ENCODE measurements at regions not wholly inside any gene's neighbourhood (a gene's known extent, or its start where the extent isn't known, plus 50 kb on each side); places are given as distances from the start of the nearest gene placed in this dataset.

DNA sequence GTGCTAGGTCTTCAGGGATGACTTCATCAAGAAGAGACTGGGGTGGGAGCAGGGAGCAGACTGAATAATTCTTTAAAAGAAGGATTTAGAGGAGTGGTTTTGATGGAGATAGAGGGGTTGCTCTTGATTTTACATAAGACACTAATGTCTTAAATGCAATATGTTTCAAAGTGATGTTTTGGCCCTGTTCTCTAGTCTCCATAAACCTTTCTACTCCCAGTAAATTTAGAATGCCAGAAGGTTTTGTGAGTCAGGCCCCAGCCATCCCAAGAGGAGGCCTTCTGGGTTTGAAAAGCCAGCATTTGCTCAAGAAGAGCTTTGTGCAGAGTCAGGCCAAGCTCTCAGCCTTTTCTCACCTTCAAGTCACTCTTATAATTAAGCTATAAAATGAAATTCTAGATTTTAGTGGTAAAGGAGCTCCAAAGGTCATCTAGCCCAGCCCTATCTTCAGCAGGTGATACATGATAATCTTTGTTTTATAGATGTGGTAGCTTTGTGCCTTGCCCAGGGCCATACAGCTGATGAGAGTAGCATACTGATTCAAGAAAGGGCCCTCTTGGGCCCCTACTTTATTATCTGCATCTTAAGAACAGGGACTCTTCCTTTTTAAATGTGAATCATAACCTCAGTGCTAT is 122.8 kb upstream of the MTNR1B start:
- no peak overlapping the region for H3K18ac ChIP-seq (ENCODE audit: extremely low read depth, low read length)
- no peak overlapping the region for H2BK5ac ChIP-seq (ENCODE audit: low read depth, low read length)
- no peaks in the 10 kb centered on the region for H3K79me2 ChIP-seq (ENCODE audit: control insufficient read depth in 1 of 2, insufficient read depth in 2 of 2, low read length in 2 of 2)
- H4K8ac ChIP-seq (ENCODE audit: extremely low read depth, insufficient read depth, low read length): no peak overlapping the region
- FAIRE-seq (no peak), DNase-seq (ENCODE audit: low read depth in 1 of 2, low spot score in 2 of 2) (no peak)
- H3K14ac ChIP-seq (ENCODE audit: insufficient read length): no peak overlapping the region
- no peak overlapping the region for H2AK5ac ChIP-seq (ENCODE audit: low read depth, low read length)
- no peak overlapping the region for H3K23ac ChIP-seq (ENCODE audit: insufficient read length)
- no peak overlapping the region for H4K91ac ChIP-seq (replicated peaks; ENCODE audit: insufficient read length, low read length)
- no peaks in the 10 kb centered on the region for H3K4me1 ChIP-seq (replicated peaks in 1 of 4; ENCODE audit: control insufficient read depth in 3 of 4, insufficient read depth in 4 of 4, low read length in 3 of 4)
- no peak overlapping the region for H3K4ac ChIP-seq (replicated peaks; ENCODE audit: insufficient read length, low read depth, low read length)
- peaks cover 0 to 2% of the 10 kb centered on the region in 2 experiments for H4K20me1 ChIP-seq (replicated peaks in 1 of 2; ENCODE audit: control insufficient read depth in 1 of 2, insufficient read depth in 2 of 2, low read length in 2 of 2)
- H3K27ac ChIP-seq (ENCODE audit: low read depth, low read length): no peak overlapping the region
- ChIA-PET POLR2A (ENCODE audit: partially characterized antibody) (no interaction called here), CTCF (ENCODE audit: partially characterized antibody) (interaction anchor here (0.7 to 2.4 kb wide), 6 partner anchors 8 to 166 kb away, joined by 3 to 10 read pairs (median 3); no protein-coding TSS in a partner anchor)
- H2BK120ac ChIP-seq (replicated peaks; ENCODE audit: low read depth, low read length): no peak overlapping the region
- no peak overlapping the region for H4K5ac ChIP-seq (ENCODE audit: insufficient read length, low read depth, low read length)
- no peak overlapping the region for H2AFZ ChIP-seq (ENCODE audit: low read length)
- no peak overlapping the region for H2BK15ac ChIP-seq (ENCODE audit: low read length)
- no peaks in the 10 kb centered on the region for H3K27me3 ChIP-seq (replicated peaks in 1 of 4; ENCODE audit: control insufficient read depth in 3 of 4, extremely low read depth in 1 of 4, insufficient read depth in 3 of 4, low read length in 3 of 4)
- no peaks in the 10 kb centered on the region for H3K79me1 ChIP-seq (ENCODE audit: low read depth, low read length)
- no peak overlapping the region for H3K56ac ChIP-seq (replicated peaks; ENCODE audit: insufficient read length, low read depth, low read length)
- no peak for TF ChIP-seq CHD2 (IDR thresholded peaks at IDR 0.05; ENCODE audit: low read length)
- TF ChIP-seq KDM5A (IDR thresholded peaks at IDR 0.05; ENCODE audit: low read length): no peak
- no peak for TF ChIP-seq PHF8 (conservative IDR thresholded peaks at IDR 0.05; ENCODE audit: low read depth, low read length)
- TF ChIP-seq, protein P1, sequence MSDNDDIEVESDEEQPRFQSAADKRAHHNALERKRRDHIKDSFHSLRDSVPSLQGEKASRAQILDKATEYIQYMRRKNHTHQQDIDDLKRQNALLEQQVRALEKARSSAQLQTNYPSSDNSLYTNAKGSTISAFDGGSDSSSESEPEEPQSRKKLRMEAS (IDR thresholded peaks at IDR 0.05): no peak
- no peak overlapping the region for H3K4me3 ChIP-seq (ENCODE audit: extremely low read depth in 1 of 4, insufficient read depth in 2 of 4, low read depth in 3 of 4, low read length in 4 of 4)
- H3K23me2 ChIP-seq (ENCODE audit: low read depth, low read length): no peaks in the 10 kb centered on the region
- H3K4me2 ChIP-seq (ENCODE audit: insufficient read depth in 1 of 2, low read depth in 2 of 2, low read length in 2 of 2): no peak overlapping the region
- peaks cover 0 to 2% (median 0%) of the 10 kb centered on the region in 4 experiments; a peak in 1 of 8 replicates for H3K36me3 ChIP-seq (ENCODE audit: control insufficient read depth in 2 of 4, insufficient read depth in 4 of 4, low read length in 3 of 4)
- no peaks in the 10 kb centered on the region for H3K9me3 ChIP-seq (ENCODE audit: insufficient read depth in 2 of 2, low read depth in 1 of 2, low read length in 1 of 2)
- no peak overlapping the region for H2BK20ac ChIP-seq (ENCODE audit: low read length)
- no peak overlapping the region for H3K9ac ChIP-seq (replicated peaks in 1 of 4; ENCODE audit: extremely low read depth in 1 of 4, low read depth in 3 of 4, low read length in 3 of 4)
- H2BK12ac ChIP-seq (ENCODE audit: low read depth, low read length): no peak overlapping the region
